Naive thymus-derived CD8-positive, alpha-beta T cell (primary cell): ENCODE measurements at regions not wholly inside any gene's neighbourhood (a gene's known extent, or its start where the extent isn't known, plus 50 kb on each side); places are given as distances from the start of the nearest gene placed in this dataset.
"Not testable (repeated sequence)": the region's sequence is repeated elsewhere in the genome, so short reads cannot be mapped to it uniquely, and the experiment has no call there.

Source experiments
- ATAC-seq, 2 donors: fragments of 150-1000 bp; cut with Tn5 transposase in 1 of 2; sonication (Bioruptor Pico), chemical (Tn5 transposase) in 1 of 2; 1 replicate in 1 of 2; 2 replicates in 1 of 2; pipeline ENCODE4 v1.10.0; 2021; ENCODE audit warnings: mild to moderate bottlenecking in 2 of 2, moderate library complexity in 2 of 2
- POLR2A ChIA-PET: fragments of 350-600 bp; sonication (Branson Sonifier 250); formaldehyde crosslinking; loops from one replicate; lab custom pipeline; 2021; ENCODE audit warnings: antibody characterized with exemption; lab: Charles Lee
- DNase-seq, 10 donors: peaks; one replicate each; pipeline versions ENCODE4 v3.0.0 to v3.0.0-alpha.2; 2020 to 2022
- H3K27ac Mint-ChIP-seq, 10 donors: one replicate each; pipeline ENCODE4 v1.8.0; 2020 to 2022; ENCODE audit warnings: mild to moderate bottlenecking in 10 of 10, mixed read lengths in 10 of 10, moderate library complexity in 4 of 10, inconsistent platforms in 1 of 10
- H3K27me3 Mint-ChIP-seq, 5 donors: one replicate each; pipeline ENCODE4 v1.8.0; 2021 to 2022; ENCODE audit warnings: mixed read lengths in 5 of 5
- H3K36me3 Mint-ChIP-seq, 3 donors: one replicate each; pipeline ENCODE4 v1.8.0; 2020 to 2022; ENCODE audit warnings: mixed read lengths in 3 of 3, mild to moderate bottlenecking in 2 of 3, inconsistent platforms in 1 of 3
- H3K4me1 Mint-ChIP-seq, 4 donors: one replicate each; pipeline ENCODE4 v1.8.0; 2021 to 2022; ENCODE audit warnings: mixed read lengths in 4 of 4
- H3K4me3 Mint-ChIP-seq, 10 donors: one replicate each; pipeline ENCODE4 v1.8.0; 2020 to 2022; ENCODE audit warnings: mild to moderate bottlenecking in 10 of 10, mixed read lengths in 10 of 10, moderate library complexity in 6 of 10, inconsistent platforms in 1 of 10
- H3K9me3 Mint-ChIP-seq, 9 donors: one replicate each; pipeline ENCODE4 v1.8.0; 2020 to 2022; ENCODE audit warnings: mixed read lengths in 9 of 9, mild to moderate bottlenecking in 3 of 9, inconsistent platforms in 1 of 9, moderate library complexity in 1 of 9

DNA sequence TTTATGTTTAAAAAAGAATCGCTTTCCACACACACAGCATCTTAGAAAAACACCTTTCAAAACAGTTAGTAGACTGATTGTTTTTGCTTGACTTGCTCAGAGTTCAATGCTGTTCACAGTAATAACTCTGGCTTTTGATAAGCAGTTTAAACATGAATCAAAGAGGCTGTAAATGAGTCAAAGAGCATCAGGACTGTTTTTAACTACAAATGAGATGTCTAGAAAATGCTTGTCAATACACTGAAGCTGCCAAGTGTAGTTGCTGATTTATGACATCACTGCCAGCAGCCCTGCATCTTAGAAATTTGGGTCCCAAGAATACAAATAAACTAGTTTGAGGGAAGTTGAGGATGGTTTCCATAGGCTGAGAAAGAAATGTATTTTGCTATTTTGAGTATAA lies 2057.1 kb upstream of the PCDH20 start:
- no peak for DNase-seq
- H3K4me3 Mint-ChIP-seq: no peak overlapping the region
- no peak for ATAC-seq
- POLR2A ChIA-PET: no interaction called here
- H3K27ac Mint-ChIP-seq: no peak overlapping the region
- no peaks in the 10 kb centered on the region for H3K36me3 Mint-ChIP-seq
- no peaks in the 10 kb centered on the region for H3K4me1 Mint-ChIP-seq
- H3K27me3 Mint-ChIP-seq: no peaks in the 10 kb centered on the region
- H3K9me3 Mint-ChIP-seq: peaks cover 5 to 25% (median 10%) of the 10 kb centered on the region in 9 donors

DNA sequence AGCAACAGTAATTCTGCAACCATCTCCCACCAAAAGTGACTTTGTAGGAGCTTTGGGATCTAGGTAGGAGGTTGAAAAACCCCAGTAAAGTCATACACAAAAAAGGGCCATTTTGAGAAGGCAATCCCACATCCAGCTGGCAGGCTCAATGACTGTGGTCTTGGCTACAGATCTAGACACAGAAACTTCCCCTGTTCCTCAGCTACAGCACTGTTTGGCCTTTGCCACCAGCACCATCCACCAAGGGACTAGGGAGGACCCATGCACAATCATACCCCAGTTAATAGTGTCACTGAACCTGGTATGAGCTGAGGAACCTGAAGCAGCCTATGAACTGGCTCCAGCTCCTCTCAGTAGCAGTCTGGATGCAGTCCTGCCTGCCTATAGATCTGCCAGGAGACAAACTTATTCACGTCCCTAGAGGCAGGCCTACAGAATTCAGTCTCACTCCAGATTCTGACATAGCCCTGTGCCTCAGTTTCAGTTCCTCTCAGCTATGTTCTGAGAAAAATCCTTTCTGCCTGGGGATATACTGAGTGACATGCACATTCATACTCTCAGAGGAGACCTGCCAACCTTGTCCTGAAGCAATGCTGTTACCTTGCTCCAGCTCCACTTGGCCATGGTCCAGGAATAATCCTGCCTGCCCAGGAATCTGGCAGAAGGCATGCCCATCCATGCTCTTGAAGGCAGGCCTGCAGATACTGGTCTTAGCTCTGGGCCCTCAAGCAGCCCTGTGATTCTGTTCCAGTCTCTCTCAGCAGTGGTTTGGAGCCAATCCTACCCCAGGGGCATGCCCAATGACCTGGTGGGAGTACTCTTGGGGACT lies 2048.3 kb upstream of the PCDH20 start:
- H3K36me3 Mint-ChIP-seq: no peaks in the 10 kb centered on the region

DNA sequence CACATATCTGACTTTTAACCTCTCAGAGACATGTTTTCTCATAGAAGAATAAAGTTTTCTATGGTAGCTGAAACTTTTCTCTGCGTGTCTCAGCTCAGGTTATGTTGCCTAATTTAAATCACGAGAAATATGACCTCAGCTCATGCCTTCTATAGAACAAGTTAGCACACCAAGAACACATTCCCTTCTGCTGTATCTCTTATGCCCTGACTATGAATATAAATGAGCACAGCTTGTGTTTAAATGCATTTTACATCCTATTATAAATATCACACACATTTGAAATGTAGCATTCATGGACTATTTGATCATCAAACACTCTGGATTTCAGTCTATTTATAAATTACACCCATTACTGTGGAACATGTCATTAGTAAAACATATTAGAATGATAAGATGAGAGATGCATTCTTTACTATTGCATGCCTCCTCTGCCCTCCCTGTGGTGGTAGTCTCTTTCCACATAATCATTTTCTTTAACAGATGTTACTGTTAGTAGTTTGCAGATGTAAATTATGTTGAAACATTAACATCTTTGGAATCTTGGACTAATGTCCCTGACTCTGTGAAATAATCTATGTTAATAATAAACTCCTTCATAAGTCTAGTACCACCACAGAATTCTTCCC lies 2044.9 kb upstream of the PCDH20 start:
- H3K4me3 Mint-ChIP-seq: no peak overlapping the region
- H3K9me3 Mint-ChIP-seq: peaks cover 0 to 13% (median 9%) of the 10 kb centered on the region in 9 donors
- no peak for ATAC-seq
- no peak overlapping the region for H3K27ac Mint-ChIP-seq
- H3K36me3 Mint-ChIP-seq: no peaks in the 10 kb centered on the region
- H3K27me3 Mint-ChIP-seq: no peaks in the 10 kb centered on the region
- POLR2A ChIA-PET: no interaction called here
- H3K4me1 Mint-ChIP-seq: no peaks in the 10 kb centered on the region
- DNase-seq: no peak

More for the DNA sequence above, 2048.3 kb upstream of the PCDH20 start:
- Mint-ChIP-seq H3K4me3 (no peak overlapping the region), H3K27me3 (no peaks in the 10 kb centered on the region), H3K27ac (no peak overlapping the region), H3K4me1 (no peaks in the 10 kb centered on the region), H3K9me3 (peaks cover 3 to 34% (median 16%) of the 10 kb centered on the region in 9 donors)
- DNase-seq (no peak), ATAC-seq (no peak)
- POLR2A ChIA-PET: no interaction called here

DNA sequence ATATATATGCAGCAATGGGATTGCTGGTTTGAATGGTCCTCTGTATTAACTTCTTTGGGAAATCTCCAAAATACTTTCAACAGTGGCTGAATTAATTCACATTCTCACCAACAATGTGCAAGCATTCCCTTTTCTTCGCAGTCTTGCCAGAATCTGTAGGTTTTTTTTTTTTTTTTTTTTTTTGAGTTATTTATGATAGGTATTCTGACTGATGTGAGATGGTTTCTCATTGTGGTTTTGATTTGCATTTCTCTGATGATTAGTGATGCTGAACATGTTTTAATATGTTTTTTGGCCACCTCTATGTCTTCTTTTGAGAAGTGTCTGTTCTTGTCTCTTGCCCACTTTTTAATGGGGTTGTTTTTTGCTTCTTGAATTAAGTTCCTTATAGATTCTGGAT lies 2041.5 kb upstream of the PCDH20 start:
- ATAC-seq (no peak), DNase-seq (no peak)
- Mint-ChIP-seq H3K36me3 (no peaks in the 10 kb centered on the region), H3K27ac (no peak overlapping the region), H3K4me1 (no peaks in the 10 kb centered on the region), H3K9me3 (peaks cover 0 to 34% (median 4%) of the 10 kb centered on the region in 9 donors), H3K27me3 (no peaks in the 10 kb centered on the region), H3K4me3 (no peak overlapping the region)
- POLR2A ChIA-PET: no interaction called here

DNA sequence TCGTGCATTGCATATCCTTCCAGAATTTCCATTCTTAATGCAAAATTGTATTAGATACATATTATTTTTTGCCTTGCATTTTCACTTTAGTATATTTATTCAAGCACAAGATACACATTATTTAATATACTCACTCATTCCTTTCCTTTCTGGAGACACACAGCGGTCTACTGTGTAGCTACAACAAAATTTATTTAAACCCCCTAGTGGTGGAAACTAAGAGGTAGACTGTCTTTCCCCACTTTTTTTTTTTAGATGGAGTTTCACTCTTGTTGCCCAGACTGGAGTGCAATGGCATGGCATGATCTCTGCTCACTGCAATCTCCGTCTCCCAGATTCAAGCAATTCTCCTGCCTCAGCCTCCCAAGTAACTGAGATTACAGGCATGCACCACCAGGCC lies 2040.3 kb upstream of the PCDH20 start:
- DNase-seq (no peak), ATAC-seq (no peak)
- H3K27me3 Mint-ChIP-seq: no peaks in the 10 kb centered on the region
- H3K4me3 Mint-ChIP-seq: no peak overlapping the region
- no peaks in the 10 kb centered on the region for H3K4me1 Mint-ChIP-seq
- peaks cover 0 to 22% (median 2%) of the 10 kb centered on the region in 9 donors for H3K9me3 Mint-ChIP-seq
- H3K36me3 Mint-ChIP-seq: no peaks in the 10 kb centered on the region
- POLR2A ChIA-PET: no interaction called here
- H3K27ac Mint-ChIP-seq: no peak overlapping the region

DNA sequence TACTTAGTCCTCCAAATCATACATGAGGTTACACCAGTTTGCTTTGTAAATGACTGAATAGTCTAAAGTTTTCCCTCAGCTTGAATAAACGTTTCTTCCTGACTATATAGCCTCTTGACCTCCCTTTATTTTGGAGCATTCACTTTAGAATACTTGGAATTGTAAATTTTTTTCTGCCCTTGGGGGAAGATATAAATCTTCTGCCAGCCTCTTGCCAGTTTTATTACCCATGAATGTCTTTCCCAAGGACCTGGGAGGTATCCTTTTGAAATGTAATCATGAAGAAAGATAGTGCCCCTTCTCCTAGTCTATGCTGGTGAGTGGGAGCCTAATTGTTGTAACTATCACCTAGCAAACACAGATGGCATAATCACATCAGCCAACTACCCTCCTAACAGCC lies 2033.9 kb upstream of the PCDH20 start:
- POLR2A ChIA-PET: no interaction called here
- Mint-ChIP-seq H3K27ac (no peak overlapping the region), H3K36me3 (no peaks in the 10 kb centered on the region), H3K27me3 (no peaks in the 10 kb centered on the region), H3K9me3 (peaks cover 0 to 13% (median 2%) of the 10 kb centered on the region in 9 donors), H3K4me1 (no peaks in the 10 kb centered on the region), H3K4me3 (no peak overlapping the region)
- ATAC-seq (no peak), DNase-seq (no peak)

DNA sequence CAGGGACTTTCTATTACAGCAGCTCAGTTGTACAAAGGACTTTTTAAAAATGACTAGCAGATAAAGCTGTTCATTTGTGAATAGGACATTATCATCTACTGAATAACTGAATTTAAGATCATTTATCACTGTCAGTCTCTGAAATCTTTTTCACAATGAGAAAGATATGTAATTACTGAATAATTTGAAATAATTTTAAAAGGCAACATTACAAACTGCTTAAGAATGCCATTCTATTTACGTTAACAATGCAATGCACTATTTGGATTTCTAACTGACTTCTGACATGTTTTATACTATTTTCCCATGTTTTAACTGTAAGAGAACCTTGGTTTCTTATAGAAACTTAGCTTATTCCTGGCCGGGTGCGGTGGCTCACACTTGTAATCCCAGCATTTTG lies 2033.0 kb upstream of the PCDH20 start:
- no peak overlapping the region for H3K27ac Mint-ChIP-seq
- H3K4me1 Mint-ChIP-seq: no peaks in the 10 kb centered on the region
- POLR2A ChIA-PET: no interaction called here
- H3K27me3 Mint-ChIP-seq: no peaks in the 10 kb centered on the region
- no peak for ATAC-seq
- H3K9me3 Mint-ChIP-seq: peaks cover 0 to 5% (median 2%) of the 10 kb centered on the region in 9 donors
- no peak overlapping the region for H3K4me3 Mint-ChIP-seq
- H3K36me3 Mint-ChIP-seq: no peaks in the 10 kb centered on the region
- DNase-seq: no peak

DNA sequence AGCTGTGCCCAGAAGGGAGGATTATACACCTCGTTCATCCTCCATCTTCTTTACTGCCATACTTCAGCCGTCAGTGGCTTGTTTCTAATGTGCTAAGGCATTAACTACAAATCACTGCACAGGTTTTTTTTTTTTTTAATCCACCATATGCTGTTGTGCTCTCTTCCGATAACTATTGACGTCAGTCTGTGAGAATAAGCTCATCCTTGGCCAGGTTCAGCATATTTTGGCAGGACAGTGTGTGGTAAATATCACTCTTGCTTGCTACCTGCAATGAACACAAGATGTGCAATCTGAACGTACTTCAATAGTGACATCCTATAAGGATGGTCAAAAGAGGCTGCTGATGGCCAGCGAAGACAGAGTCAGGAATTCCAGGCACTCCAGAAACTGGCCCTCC lies 2030.7 kb upstream of the PCDH20 start:
- DNase-seq (no peak), ATAC-seq (no peak)
- H3K27me3 Mint-ChIP-seq: no peaks in the 10 kb centered on the region
- no peak overlapping the region for H3K4me3 Mint-ChIP-seq
- no peak overlapping the region for H3K27ac Mint-ChIP-seq
- peaks cover 0 to 5% (median 0%) of the 10 kb centered on the region in 9 donors for H3K9me3 Mint-ChIP-seq
- POLR2A ChIA-PET: no interaction called here
- H3K36me3 Mint-ChIP-seq: no peaks in the 10 kb centered on the region
- H3K4me1 Mint-ChIP-seq: no peaks in the 10 kb centered on the region

DNA sequence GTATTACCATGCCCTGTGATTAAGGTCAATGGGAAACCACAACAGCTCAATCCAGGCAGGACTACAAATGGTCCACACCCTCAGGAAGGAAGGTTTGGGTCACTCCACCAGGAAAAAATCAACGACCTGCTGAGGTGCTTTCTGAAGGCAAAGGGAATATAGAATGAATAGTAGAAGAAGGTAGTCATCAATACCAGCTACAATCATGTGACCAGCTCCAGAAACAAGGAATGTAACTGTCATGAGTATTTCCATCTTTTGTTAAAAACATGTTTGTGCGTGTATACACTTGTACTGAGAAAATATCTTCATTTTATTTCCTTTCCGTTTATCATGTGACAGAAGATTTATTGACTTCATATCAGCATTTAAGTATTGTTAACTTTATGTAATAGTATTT lies 2028.6 kb upstream of the PCDH20 start:
- DNase-seq, H3K27ac Mint-ChIP-seq, POLR2A ChIA-PET, H3K4me1 Mint-ChIP-seq, ATAC-seq, H3K36me3 Mint-ChIP-seq, H3K4me3 Mint-ChIP-seq, H3K27me3 Mint-ChIP-seq, H3K9me3 Mint-ChIP-seq: not testable (repeated sequence)

DNA sequence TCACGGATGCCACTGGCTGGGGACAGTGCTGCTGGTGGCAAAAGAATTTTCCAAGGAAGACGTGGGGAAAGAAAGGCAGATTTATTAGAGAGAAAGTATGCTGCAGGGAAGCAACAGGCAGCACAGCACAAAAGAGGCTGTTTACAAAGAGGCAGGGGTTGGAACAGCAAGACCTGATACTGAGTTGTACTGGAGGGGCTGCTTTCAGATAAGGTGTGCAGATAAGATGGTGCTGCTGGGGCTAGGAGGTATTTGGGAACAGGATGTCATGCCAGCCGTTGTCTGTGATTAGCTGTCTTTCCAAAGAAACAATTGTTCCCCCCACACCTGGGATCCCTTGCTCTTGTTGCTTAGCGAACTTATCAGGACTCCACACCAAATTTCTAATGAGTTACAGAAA lies 2023.3 kb upstream of the PCDH20 start:
- H3K9me3 Mint-ChIP-seq: peaks cover 0 to 13% (median 4%) of the 10 kb centered on the region in 9 donors
- DNase-seq (no peak), ATAC-seq (no peak)
- no peaks in the 10 kb centered on the region for H3K27me3 Mint-ChIP-seq
- H3K36me3 Mint-ChIP-seq: no peaks in the 10 kb centered on the region
- H3K4me3 Mint-ChIP-seq: no peak overlapping the region
- H3K4me1 Mint-ChIP-seq: no peaks in the 10 kb centered on the region
- POLR2A ChIA-PET: no interaction called here
- H3K27ac Mint-ChIP-seq: no peak overlapping the region

DNA sequence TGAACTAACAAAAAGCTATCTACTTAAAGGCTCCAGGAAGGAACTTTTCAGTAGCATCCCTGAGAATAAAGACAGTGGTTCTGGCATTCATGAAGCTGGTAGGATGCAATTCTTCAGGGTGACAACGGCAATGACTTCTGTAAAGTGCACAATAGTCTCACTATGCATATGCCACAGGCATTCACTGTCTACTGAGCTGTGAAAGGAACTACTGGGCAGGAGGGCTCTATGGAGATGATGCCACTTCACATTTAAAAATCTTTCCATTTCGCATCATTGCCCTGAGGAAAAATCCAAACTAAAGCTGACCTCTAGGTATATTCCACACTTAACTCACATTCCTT lies 2020.6 kb upstream of the PCDH20 start:
- no peak overlapping the region for H3K4me3 Mint-ChIP-seq
- H3K27me3 Mint-ChIP-seq: no peaks in the 10 kb centered on the region
- H3K36me3 Mint-ChIP-seq: no peaks in the 10 kb centered on the region
- H3K9me3 Mint-ChIP-seq: peaks cover 0 to 13% (median 3%) of the 10 kb centered on the region in 9 donors
- no peak for ATAC-seq
- H3K27ac Mint-ChIP-seq: no peak overlapping the region
- POLR2A ChIA-PET: no interaction called here
- H3K4me1 Mint-ChIP-seq: no peaks in the 10 kb centered on the region
- no peak for DNase-seq

DNA sequence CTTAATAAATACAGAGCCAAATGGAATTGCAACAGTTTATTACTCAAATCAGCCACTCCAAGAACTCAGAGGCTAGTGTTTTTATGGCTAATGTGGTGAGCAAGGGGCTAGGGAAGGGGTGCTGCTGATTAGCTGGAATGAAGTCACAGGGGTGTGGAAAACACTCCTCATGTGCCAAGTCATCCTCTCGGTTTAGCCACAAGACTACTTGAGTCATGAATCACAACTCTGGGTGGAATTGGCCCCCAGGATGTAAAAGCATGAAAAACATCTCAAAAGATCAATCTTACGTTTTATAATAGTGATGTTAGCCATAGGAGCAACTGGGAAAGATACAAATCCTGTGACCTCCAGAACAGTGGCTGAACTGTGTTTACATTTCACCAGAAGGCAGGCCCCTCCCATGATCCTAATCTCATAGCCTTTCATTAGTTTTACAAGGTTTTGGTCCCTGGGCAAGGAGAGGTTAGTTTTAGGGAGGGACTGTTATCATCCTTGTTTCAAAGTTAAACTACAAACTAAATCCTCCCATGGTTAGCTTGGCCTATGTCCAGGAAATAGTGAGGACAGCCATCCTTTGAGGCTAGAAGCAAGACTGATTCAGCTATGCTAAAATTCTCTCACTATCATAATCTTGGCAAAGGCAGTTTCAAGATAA lies 2020.1 kb upstream of the PCDH20 start:
- H3K27ac Mint-ChIP-seq: no peak overlapping the region
- no peak overlapping the region for H3K4me3 Mint-ChIP-seq
- no peak for DNase-seq
- ATAC-seq: no peak
- H3K27me3 Mint-ChIP-seq: no peaks in the 10 kb centered on the region
- peaks cover 0 to 13% (median 3%) of the 10 kb centered on the region in 9 donors for H3K9me3 Mint-ChIP-seq
- H3K36me3 Mint-ChIP-seq: no peaks in the 10 kb centered on the region
- POLR2A ChIA-PET: no interaction called here
- no peaks in the 10 kb centered on the region for H3K4me1 Mint-ChIP-seq

DNA sequence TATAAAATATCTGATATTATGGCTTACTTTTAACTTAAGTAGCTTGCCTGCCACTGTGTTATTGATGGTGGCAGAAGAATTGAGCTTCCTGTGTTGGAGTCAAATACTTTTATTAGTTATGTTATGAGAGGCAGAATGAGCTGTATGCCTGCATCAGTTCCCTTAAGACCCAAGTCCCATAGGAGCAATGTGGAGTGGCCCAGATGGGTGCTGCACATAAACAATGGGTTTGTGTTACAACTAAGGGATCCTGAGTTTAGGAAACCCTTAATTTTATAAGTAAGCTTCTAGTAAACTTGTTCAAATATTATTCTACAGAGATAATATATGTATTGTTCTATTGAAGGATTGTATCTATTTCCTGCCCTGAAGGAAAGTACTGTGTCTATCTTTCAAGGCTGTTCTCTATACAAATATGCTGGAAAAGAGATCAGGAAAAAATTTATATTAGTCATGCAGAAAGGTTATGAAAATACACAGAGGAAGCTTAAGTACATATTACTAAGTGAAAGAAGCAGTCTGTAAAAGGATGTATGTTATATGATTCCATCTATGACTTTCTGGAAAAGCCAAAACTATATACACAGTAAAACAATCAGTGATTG lies 2018.0 kb upstream of the PCDH20 start:
- no peak overlapping the region for H3K27ac Mint-ChIP-seq
- POLR2A ChIA-PET: no interaction called here
- H3K4me3 Mint-ChIP-seq: no peak overlapping the region

More for the DNA sequence above, 2018.0 kb upstream of the PCDH20 start:
- Mint-ChIP-seq H3K27me3 (no peaks in the 10 kb centered on the region), H3K9me3 (peaks cover 0 to 12% (median 0%) of the 10 kb centered on the region in 9 donors), H3K36me3 (no peaks in the 10 kb centered on the region), H3K4me1 (no peaks in the 10 kb centered on the region)
- no peak for DNase-seq
- ATAC-seq: no peak
